IMR-90 (cell line): ENCODE measurements at regions not wholly inside any gene's neighbourhood (a gene's known extent, or its start where the extent isn't known, plus 50 kb on each side); places are given as distances from the start of the nearest gene placed in this dataset.
A peak's percentile ranks its signal among the peaks of the same experiment; 100 is the strongest.

Source experiments
- ATAC-seq: fragments of 200-7000 bp; cut with Tn5 transposase; 2 replicates; pipeline ENCODE4 v1.9.1; 2020; ENCODE audit warnings: low read depth, mild to moderate bottlenecking, moderate library complexity
- BruUV-seq: library from RNA; stranded (reverse); fragments of 400-500 nt; replicated peaks from 2 replicates; lab custom pipeline; 2021; lab: Mats Ljungman, UMichigan
- CTCF ChIA-PET: fragments of 300-600 bp; formaldehyde crosslinking; extraction: SDS; loops from one replicate; lab custom pipeline; 2021; ENCODE audit warnings: antibody characterized with exemption; lab: Yijun Ruan, JAX
- POLR2A ChIA-PET: fragments of 300-600 bp; sonication (Branson Sonifier 250); formaldehyde crosslinking; loops from one replicate; lab custom pipeline; 2022; ENCODE audit warnings: antibody characterized with exemption; ENCODE audit not compliant: unreplicated experiment; lab: Charles Lee
- DNase-seq: peaks from one replicate; pipeline ENCODE4 v3.0.0; 2013
- H2AFZ ChIP-seq: replicated peaks from 2 replicates; pipeline ENCODE3; 2013; ENCODE audit warnings: low read length, mild to moderate bottlenecking; ENCODE audit not compliant: poor library complexity
- H2AK5ac ChIP-seq: 2 replicates; pipeline ENCODE4 v1.6.1; 2013; ENCODE audit warnings: low read depth, low read length, inconsistent platforms
- H2AK9ac ChIP-seq: replicated peaks from 2 replicates; pipeline ENCODE3; 2013; ENCODE audit warnings: mild to moderate bottlenecking, low read depth, low read length, moderate library complexity; ENCODE audit not compliant: poor library complexity
- H2BK120ac ChIP-seq: 2 replicates; pipeline ENCODE4 v1.6.1; 2013; ENCODE audit warnings: low read depth, low read length, inconsistent platforms
- H2BK15ac ChIP-seq: 3 replicates; pipeline ENCODE4 v1.6.1; 2013; ENCODE audit warnings: low read depth, low read length, inconsistent platforms
- H2BK20ac ChIP-seq: 2 replicates; pipeline ENCODE4 v1.6.1; 2013; ENCODE audit warnings: low read depth, mild to moderate bottlenecking, inconsistent platforms, low read length, moderate library complexity
- H2BK5ac ChIP-seq: 2 replicates; pipeline ENCODE4 v1.6.1; 2013; ENCODE audit warnings: mild to moderate bottlenecking, low read depth, low read length, inconsistent platforms; ENCODE audit not compliant: poor library complexity, severe bottlenecking
- H3K14ac ChIP-seq: replicated peaks from 2 replicates; pipeline ENCODE4 v1.6.1; 2013; ENCODE audit warnings: low read depth, low read length, inconsistent platforms
- H3K18ac ChIP-seq: 2 replicates; pipeline ENCODE4 v1.6.1; 2013; ENCODE audit warnings: low read depth, low read length, control low read depth
- H3K23ac ChIP-seq: 2 replicates; pipeline ENCODE4 v1.6.1; 2013; ENCODE audit warnings: low read depth, low read length, inconsistent platforms
- H3K27ac ChIP-seq: 2 replicates; pipeline ENCODE4 v1.5.1; 2013; ENCODE audit warnings: mild to moderate bottlenecking, control low read depth, low read length; ENCODE audit not compliant: insufficient read depth
- H3K27me3 ChIP-seq: 2 replicates; pipeline ENCODE4 v1.6.1; 2013; ENCODE audit warnings: low read length; ENCODE audit not compliant: control insufficient read depth, insufficient read depth
- H3K36me3 ChIP-seq: 2 replicates; pipeline ENCODE4 v1.6.1; 2013; ENCODE audit warnings: low read length, mixed read lengths; ENCODE audit not compliant: control insufficient read depth, insufficient read depth
- H3K4ac ChIP-seq: 2 replicates; pipeline ENCODE4 v1.6.1; 2013; ENCODE audit warnings: low read depth, low read length, inconsistent platforms
- H3K4me1 ChIP-seq: 2 replicates; pipeline ENCODE4 v1.6.1; 2013; ENCODE audit warnings: low read length, mixed read lengths; ENCODE audit not compliant: control insufficient read depth, insufficient read depth
- H3K4me2 ChIP-seq: 2 replicates; pipeline ENCODE4 v1.6.1; 2013; ENCODE audit warnings: low read depth, mild to moderate bottlenecking, control low read depth, low read length, moderate library complexity
- H3K4me3 ChIP-seq: 2 replicates; pipeline ENCODE4 v1.5.1; 2013; ENCODE audit warnings: low read depth, mild to moderate bottlenecking, control low read depth, low read length, moderate library complexity; ENCODE audit not compliant: insufficient read depth
- H3K56ac ChIP-seq: 2 replicates; pipeline ENCODE4 v1.6.1; 2013; ENCODE audit warnings: low read length, inconsistent platforms; ENCODE audit not compliant: insufficient read depth; ENCODE audit errors: extremely low read depth
- H3K79me1 ChIP-seq, 2 experiments: 2 replicates each; pipeline ENCODE4 v1.6.1; 2013; ENCODE audit warnings: low read length in 2 of 2, inconsistent platforms in 1 of 2, low read depth in 1 of 2
- H3K9ac ChIP-seq: 2 replicates; pipeline ENCODE4 v1.6.1; 2013; ENCODE audit warnings: low read depth, low read length, control low read depth
- H3K9me1 ChIP-seq: 2 replicates; pipeline ENCODE4 v1.6.1; 2013; ENCODE audit warnings: low read length, inconsistent platforms; ENCODE audit not compliant: insufficient read depth
- H3K9me3 ChIP-seq: 2 replicates; pipeline ENCODE4 v1.6.1; 2013; ENCODE audit warnings: low read length; ENCODE audit not compliant: control insufficient read depth, insufficient read depth
- H4K20me1 ChIP-seq: 2 replicates; pipeline ENCODE4 v1.6.1; 2013; ENCODE audit warnings: low read length, inconsistent platforms; ENCODE audit not compliant: insufficient read depth
- H4K5ac ChIP-seq: 2 replicates; pipeline ENCODE4 v1.6.1; 2013; ENCODE audit warnings: mild to moderate bottlenecking, low read depth, low read length, control low read depth
- H4K8ac ChIP-seq, 2 experiments: 2 replicates each; pipeline ENCODE4 v1.6.1; 2013; ENCODE audit warnings: low read depth in 2 of 2, low read length in 2 of 2, control low read depth in 1 of 2, inconsistent platforms in 1 of 2
- H4K91ac ChIP-seq: 2 replicates; pipeline ENCODE4 v1.6.1; 2013; ENCODE audit warnings: low read depth, low read length, inconsistent platforms; ENCODE audit not compliant: insufficient read depth
- FOS ChIP-seq: fragments of 150-350 bp; IDR thresholded peaks from 2 replicates; pipeline ENCODE4 v1.6.1; 2016; ENCODE audit warnings: low read depth, low read length
- MAFK ChIP-seq: IDR thresholded peaks from 2 replicates; pipeline ENCODE4 v1.6.1; 2012; ENCODE audit warnings: low read depth, low read length, improper control_type of control experiment
- MAZ ChIP-seq: IDR thresholded peaks from 2 replicates; pipeline ENCODE4 v1.6.1; 2012; ENCODE audit warnings: low read depth, mild to moderate bottlenecking, low read length, improper control_type of control experiment, moderate library complexity, borderline replicate concordance
- MXI1 ChIP-seq: IDR thresholded peaks from 2 replicates; pipeline ENCODE4 v1.6.1; 2012; ENCODE audit warnings: low read depth, mild to moderate bottlenecking, low read length, moderate library complexity, borderline replicate concordance
- NFE2L2 ChIP-seq: fragments of 150-350 bp; IDR thresholded peaks from 2 replicates; pipeline ENCODE4 v1.6.1; 2016; ENCODE audit warnings: low read depth, mild to moderate bottlenecking, low read length
- POLR2A ChIP-seq: IDR thresholded peaks from 2 replicates; pipeline ENCODE4 v1.6.1; 2012; ENCODE audit warnings: mild to moderate bottlenecking, low read depth, low read length
- WGBS, 2 experiments: methylation state at CpG; one replicate each; pipeline versions ENCODE4 v1.1.5 to v1.1.7; 2013; ENCODE audit warnings: missing lambda C conversion rate in 2 of 2; ENCODE audit not compliant: insufficient read length in 1 of 2; ENCODE audit errors: extremely low coverage in 2 of 2; 5-methylcytosine and 5-hydroxymethylcytosine counted together
- dilution Hi-C: fragments of 300-500 bp; cut with HindIII; formaldehyde crosslinking; loops from one replicate; pipeline ENCODE4 v1.14.3; 2018; ENCODE audit warnings: low sequenced_read_pairs; ENCODE audit not compliant: unreplicated experiment
- in situ Hi-C: fragments of 300-500 bp; cut with MboI; formaldehyde crosslinking; loops from 3 replicates; pipeline ENCODE4 v1.14.3; 2019; ENCODE audit warnings: low sequenced_read_pairs, inconsistent platforms, mixed read lengths
- intact Hi-C: fragments of 100-400 bp; cut with micrococcal nuclease; formaldehyde crosslinking; loops from 2 replicates; pipeline ENCODE4 v1.10.0; 2022
- TF ChIP-seq, protein P1 (sequence below): conservative IDR thresholded peaks from 2 replicates; pipeline ENCODE4 v1.5.1; 2012; ENCODE audit warnings: mild to moderate bottlenecking, low read depth, low read length, improper control_type of control experiment

GRCh38 chr14:82482345-82482744, 948.7 kb upstream of the SEL1L start:
- Histone ChIP-seq H4K5ac (no peak overlapping the region), H3K36me3 (no peaks in the 10 kb centered on the region), H3K4me2 (no peak overlapping the region), H3K4me3 (no peak overlapping the region), H3K4me1 (no peaks in the 10 kb centered on the region), H3K9me3 (no peaks in the 10 kb centered on the region; the same call in 1 of the 2 replicates), H3K23ac (no peak overlapping the region), H2BK5ac (no peak overlapping the region), H4K91ac (no peak overlapping the region), H3K9ac (no peak overlapping the region), H2AFZ (no peak overlapping the region), H2BK120ac (no peak overlapping the region), H3K18ac (no peak overlapping the region), H3K4ac (no peak overlapping the region), H3K56ac (no peak overlapping the region), H3K9me1 (no peaks in the 10 kb centered on the region), H4K20me1 (no peaks in the 10 kb centered on the region), H2AK5ac (no peak overlapping the region), H2BK20ac (no peak overlapping the region), H3K27me3 (no peaks in the 10 kb centered on the region), H4K8ac (no peak overlapping the region), H3K14ac (no peak overlapping the region), H2AK9ac (no peak overlapping the region), H3K79me1 (no peaks in the 10 kb centered on the region), H2BK15ac (no peak overlapping the region), H3K27ac (no peak overlapping the region)
- CTCF ChIA-PET: no interaction called here
- DNase-seq: no peak
- intact Hi-C loops (no loop called here), in situ Hi-C loops (no loop called here), dilution Hi-C loops (no loop called here)
- 20% methylated on average over 1 of the region's 6 CpGs; no CpG with 5 or more reads in 1 of the 2 experiments for WGBS, 2 experiments
- no TSS peak for BruUV-seq
- no peak for ATAC-seq
- POLR2A ChIA-PET: no interaction called here
- TF ChIP-seq POLR2A: no peak
- no peak for TF ChIP-seq MXI1
- TF ChIP-seq, protein P1, sequence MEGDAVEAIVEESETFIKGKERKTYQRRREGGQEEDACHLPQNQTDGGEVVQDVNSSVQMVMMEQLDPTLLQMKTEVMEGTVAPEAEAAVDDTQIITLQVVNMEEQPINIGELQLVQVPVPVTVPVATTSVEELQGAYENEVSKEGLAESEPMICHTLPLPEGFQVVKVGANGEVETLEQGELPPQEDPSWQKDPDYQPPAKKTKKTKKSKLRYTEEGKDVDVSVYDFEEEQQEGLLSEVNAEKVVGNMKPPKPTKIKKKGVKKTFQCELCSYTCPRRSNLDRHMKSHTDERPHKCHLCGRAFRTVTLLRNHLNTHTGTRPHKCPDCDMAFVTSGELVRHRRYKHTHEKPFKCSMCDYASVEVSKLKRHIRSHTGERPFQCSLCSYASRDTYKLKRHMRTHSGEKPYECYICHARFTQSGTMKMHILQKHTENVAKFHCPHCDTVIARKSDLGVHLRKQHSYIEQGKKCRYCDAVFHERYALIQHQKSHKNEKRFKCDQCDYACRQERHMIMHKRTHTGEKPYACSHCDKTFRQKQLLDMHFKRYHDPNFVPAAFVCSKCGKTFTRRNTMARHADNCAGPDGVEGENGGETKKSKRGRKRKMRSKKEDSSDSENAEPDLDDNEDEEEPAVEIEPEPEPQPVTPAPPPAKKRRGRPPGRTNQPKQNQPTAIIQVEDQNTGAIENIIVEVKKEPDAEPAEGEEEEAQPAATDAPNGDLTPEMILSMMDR: no peak
- TF ChIP-seq MAZ: no peak
- peak; percentile 87 for TF ChIP-seq MAFK
- TF ChIP-seq NFE2L2: no peak
- no peak for TF ChIP-seq FOS
